OCI-LY1 (cell line): ENCODE measurements at regions not wholly inside any gene's neighbourhood (a gene's known extent, or its start where the extent isn't known, plus 50 kb on each side); places are given as distances from the start of the nearest gene placed in this dataset.

Experiments used
- H2AFZ ChIP-seq: fragments of 200-600 bp; sonication (generic), shearing (Covaris generic); 2 replicates; pipeline ENCODE4 v1.6.0; 2014; ENCODE audit warnings: antibody characterized with exemption, mild to moderate bottlenecking, low read length
- H3F3A ChIP-seq: fragments of 200-600 bp; sonication (generic), shearing (Covaris generic); 2 replicates; pipeline ENCODE4 v1.6.0; 2014; ENCODE audit warnings: mild to moderate bottlenecking, antibody characterized with exemption, low read length, moderate library complexity; ENCODE audit not compliant: insufficient read depth
- H3K27ac ChIP-seq: fragments of 200-600 bp; sonication (generic); 2 replicates; pipeline ENCODE4 v1.5.1; 2014; ENCODE audit warnings: low read length, mixed run types, mild to moderate bottlenecking, low read depth; ENCODE audit not compliant: poor library complexity, severe bottlenecking
- H3K27me3 ChIP-seq: fragments of 200-600 bp; sonication (generic); 2 replicates; pipeline ENCODE4 v1.6.0; 2014; ENCODE audit warnings: antibody characterized with exemption, mild to moderate bottlenecking, low read length, moderate library complexity; ENCODE audit not compliant: insufficient read depth
- H3K36me3 ChIP-seq: fragments of 200-600 bp; sonication (generic); 2 replicates; pipeline ENCODE4 v1.6.1; 2014; ENCODE audit warnings: mild to moderate bottlenecking, antibody characterized with exemption, low read length, moderate library complexity, mixed read lengths; ENCODE audit not compliant: insufficient read depth
- H3K4me1 ChIP-seq: fragments of 200-600 bp; sonication (generic); 2 replicates; pipeline ENCODE4 v1.5.1; 2014; ENCODE audit warnings: mild to moderate bottlenecking, low read length, moderate library complexity; ENCODE audit not compliant: insufficient read depth, severe bottlenecking
- H3K4me2 ChIP-seq: fragments of 200-600 bp; sonication (generic), shearing (Covaris generic); 2 replicates; pipeline ENCODE4 v1.6.1; 2014; ENCODE audit warnings: low read length
- H3K4me3 ChIP-seq: fragments of 200-600 bp; sonication (generic); 2 replicates; pipeline ENCODE4 v1.5.1; 2014; ENCODE audit warnings: low read length, low read depth, mild to moderate bottlenecking, mixed read lengths; ENCODE audit not compliant: poor library complexity, severe bottlenecking
- H3K79me2 ChIP-seq: fragments of 200-600 bp; shearing (Covaris generic); 2 replicates; pipeline ENCODE4 v1.6.1; 2016; ENCODE audit warnings: mixed run types, low read length, mixed read lengths; ENCODE audit not compliant: insufficient read depth
- H3K9ac ChIP-seq: fragments of 200-600 bp; sonication (generic), shearing (Covaris generic); 2 replicates; pipeline ENCODE4 v1.6.1; 2014; ENCODE audit warnings: mild to moderate bottlenecking, low read length, mixed read lengths
- H3K9me2 ChIP-seq: fragments of 200-600 bp; sonication (generic), shearing (Covaris generic); 2 replicates; pipeline ENCODE4 v1.6.1; 2014; ENCODE audit warnings: low read depth, mild to moderate bottlenecking, low read length, mixed read lengths
- H3K9me3 ChIP-seq: fragments of 200-600 bp; shearing (Covaris generic); 2 replicates; pipeline ENCODE4 v1.6.1; 2014; ENCODE audit warnings: low read length, mixed read lengths
- H4K20me1 ChIP-seq: fragments of 200-600 bp; sonication (generic), shearing (Covaris generic); 2 replicates; pipeline ENCODE4 v1.6.0; 2016; ENCODE audit warnings: mild to moderate bottlenecking, low read length; ENCODE audit not compliant: insufficient read depth
- EZH2 ChIP-seq: fragments of 200-600 bp; sonication (generic), shearing (Covaris generic); IDR thresholded peaks from 2 replicates; pipeline ENCODE4 v1.8.0; 2017; ENCODE audit warnings: borderline replicate concordance, mixed run types, mild to moderate bottlenecking, antibody characterized with exemption, low read length, moderate library complexity, mixed read lengths
- TF ChIP-seq, protein P1 (sequence below): fragments of 200-600 bp; sonication (generic), shearing (Covaris generic); IDR thresholded peaks from 2 replicates; pipeline ENCODE4 v1.5.1; 2017; ENCODE audit warnings: mild to moderate bottlenecking, antibody characterized with exemption, low read length, moderate library complexity, mixed read lengths

- H3K9me2 ChIP-seq: no peaks in the 10 kb centered on the region
- no peak overlapping the region for H3K4me3 ChIP-seq
- H3F3A ChIP-seq: no peaks in the 10 kb centered on the region
- H3K79me2 ChIP-seq: no peaks in the 10 kb centered on the region
- no peak for TF ChIP-seq EZH2
- TF ChIP-seq, protein P1, sequence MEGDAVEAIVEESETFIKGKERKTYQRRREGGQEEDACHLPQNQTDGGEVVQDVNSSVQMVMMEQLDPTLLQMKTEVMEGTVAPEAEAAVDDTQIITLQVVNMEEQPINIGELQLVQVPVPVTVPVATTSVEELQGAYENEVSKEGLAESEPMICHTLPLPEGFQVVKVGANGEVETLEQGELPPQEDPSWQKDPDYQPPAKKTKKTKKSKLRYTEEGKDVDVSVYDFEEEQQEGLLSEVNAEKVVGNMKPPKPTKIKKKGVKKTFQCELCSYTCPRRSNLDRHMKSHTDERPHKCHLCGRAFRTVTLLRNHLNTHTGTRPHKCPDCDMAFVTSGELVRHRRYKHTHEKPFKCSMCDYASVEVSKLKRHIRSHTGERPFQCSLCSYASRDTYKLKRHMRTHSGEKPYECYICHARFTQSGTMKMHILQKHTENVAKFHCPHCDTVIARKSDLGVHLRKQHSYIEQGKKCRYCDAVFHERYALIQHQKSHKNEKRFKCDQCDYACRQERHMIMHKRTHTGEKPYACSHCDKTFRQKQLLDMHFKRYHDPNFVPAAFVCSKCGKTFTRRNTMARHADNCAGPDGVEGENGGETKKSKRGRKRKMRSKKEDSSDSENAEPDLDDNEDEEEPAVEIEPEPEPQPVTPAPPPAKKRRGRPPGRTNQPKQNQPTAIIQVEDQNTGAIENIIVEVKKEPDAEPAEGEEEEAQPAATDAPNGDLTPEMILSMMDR: no peak
- H4K20me1 ChIP-seq: no peaks in the 10 kb centered on the region
- no peaks in the 10 kb centered on the region for H3K9me3 ChIP-seq
- no peaks in the 10 kb centered on the region for H3K4me1 ChIP-seq
- H3K9ac ChIP-seq: no peak overlapping the region
- no peak overlapping the region for H2AFZ ChIP-seq
- H3K27me3 ChIP-seq: no peaks in the 10 kb centered on the region
- no peak overlapping the region for H3K4me2 ChIP-seq
- no peaks in the 10 kb centered on the region for H3K36me3 ChIP-seq
- H3K27ac ChIP-seq: no peak overlapping the region
Observed at GRCh38 chr4:14893713-14894112, 108.6 kb upstream of the CPEB2 start.

DNA sequence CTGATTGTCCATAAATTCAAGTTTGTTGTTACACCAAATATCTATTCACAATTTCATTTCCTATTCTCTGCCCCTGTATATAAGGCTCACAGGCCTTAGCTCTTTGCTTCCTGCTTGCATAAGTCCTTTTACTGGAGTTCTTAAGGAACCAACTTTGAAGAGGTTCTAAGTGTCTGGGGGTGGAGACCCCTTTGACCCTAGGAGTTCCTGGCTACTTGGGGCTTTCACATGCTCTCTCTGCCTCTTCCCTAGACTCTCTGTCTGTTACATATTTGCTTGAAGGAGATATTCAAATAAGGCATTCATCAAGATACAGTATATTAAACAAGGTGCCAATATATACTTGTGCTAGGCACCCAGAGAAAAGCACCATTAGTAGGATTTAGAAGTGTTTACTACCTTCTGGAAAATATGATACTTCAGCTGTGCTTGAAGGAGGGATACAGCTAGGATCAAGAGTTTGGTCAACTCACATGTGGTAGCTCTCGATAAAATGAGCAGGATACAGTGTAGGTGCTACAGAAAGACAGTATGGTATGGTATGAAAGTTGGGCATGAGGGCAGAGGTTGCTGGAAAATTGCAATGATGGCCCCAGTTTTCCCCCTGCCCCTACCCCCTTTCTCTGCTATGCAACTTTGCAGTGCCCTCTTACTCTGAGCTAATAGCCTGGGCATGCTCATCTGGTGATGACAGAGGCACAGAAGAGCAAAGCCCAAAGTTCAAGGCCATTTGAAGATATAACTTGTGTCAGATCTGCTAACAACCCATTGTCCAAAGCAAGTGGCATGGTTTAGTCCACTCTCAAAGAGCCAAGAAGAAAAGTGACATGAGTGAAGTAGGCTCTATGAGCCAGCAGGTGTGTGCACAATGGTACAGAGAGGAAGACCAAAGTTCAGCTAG lies 107.6 kb upstream of the CPEB2 start:
- no peaks in the 10 kb centered on the region for H4K20me1 ChIP-seq
- no peaks in the 10 kb centered on the region for H3K9me2 ChIP-seq
- no peaks in the 10 kb centered on the region for H3F3A ChIP-seq
- H2AFZ ChIP-seq: no peak overlapping the region
- TF ChIP-seq, protein P1: no peak
- H3K36me3 ChIP-seq: no peaks in the 10 kb centered on the region
- H3K4me1 ChIP-seq: no peaks in the 10 kb centered on the region
- no peak overlapping the region for H3K4me2 ChIP-seq
- no peak overlapping the region for H3K27ac ChIP-seq
- no peak overlapping the region for H3K9ac ChIP-seq
- no peaks in the 10 kb centered on the region for H3K79me2 ChIP-seq
- no peaks in the 10 kb centered on the region for H3K9me3 ChIP-seq
- no peak overlapping the region for H3K4me3 ChIP-seq
- H3K27me3 ChIP-seq: no peaks in the 10 kb centered on the region

DNA sequence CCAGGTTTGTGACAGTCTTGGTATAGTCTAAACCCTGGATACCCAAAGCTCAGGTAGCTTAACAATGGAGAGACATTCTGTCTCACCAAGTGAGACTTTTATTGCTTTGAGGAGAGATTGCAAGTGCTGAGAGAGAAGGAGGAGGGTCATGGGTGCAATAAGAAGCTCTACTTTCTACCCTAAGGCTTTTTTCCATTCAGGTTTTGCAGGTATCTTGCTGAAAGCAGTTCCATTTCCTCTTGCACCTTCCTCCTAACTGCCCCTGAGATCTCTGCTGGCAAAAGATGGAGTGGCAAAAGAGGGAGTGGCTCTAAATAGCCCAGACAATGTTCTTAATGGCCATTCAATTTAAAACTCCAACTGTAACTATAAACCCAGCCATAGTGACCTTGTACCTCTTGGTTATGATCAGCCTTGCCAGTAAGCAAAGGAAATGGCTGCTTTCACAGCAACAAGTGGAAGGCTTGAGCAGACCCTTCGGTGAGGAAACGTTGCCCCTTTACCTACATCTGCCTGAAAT lies 105.6 kb upstream of the CPEB2 start:
- Histone ChIP-seq H3K4me2 (no peak overlapping the region), H3K9ac (no peak overlapping the region), H3F3A (no peaks in the 10 kb centered on the region), H4K20me1 (no peaks in the 10 kb centered on the region), H3K27ac (no peak overlapping the region), H3K79me2 (no peaks in the 10 kb centered on the region), H3K27me3 (no peaks in the 10 kb centered on the region), H3K9me3 (no peaks in the 10 kb centered on the region), H3K36me3 (no peaks in the 10 kb centered on the region), H3K4me1 (no peaks in the 10 kb centered on the region), H2AFZ (no peak overlapping the region), H3K9me2 (no peaks in the 10 kb centered on the region), H3K4me3 (no peak overlapping the region)
- TF ChIP-seq, protein P1: no peak
- TF ChIP-seq EZH2: no peak
